Activated naive CD8-positive, alpha-beta T cell treated with anti-CD3 and anti-CD28 coated beads, Interleukin-2, amount 10 ng/mL, durations not matched to agents 7 days and 5 days (primary cell): ENCODE measurements at regions not wholly inside any gene's neighbourhood (a gene's known extent, or its start where the extent isn't known, plus 50 kb on each side); places are given as distances from the start of the nearest gene placed in this dataset.

ENCODE experiments used
- ATAC-seq: fragments of 150-1000 bp; cut with Tn5 transposase; one replicate; pipeline ENCODE4 v1.10.0; 2021; ENCODE audit warnings: low read depth, moderate library complexity
- POLR2A ChIA-PET: fragments of 350-600 bp; sonication (Branson Sonifier 250); formaldehyde crosslinking; loops from one replicate; lab custom pipeline; 2021; ENCODE audit warnings: antibody characterized with exemption; lab: Charles Lee
- DNase-seq: peaks from one replicate; pipeline ENCODE4 v3.0.0; 2021
- H3K27ac Mint-ChIP-seq: one replicate; pipeline ENCODE4 v1.8.0; 2022; ENCODE audit warnings: mild to moderate bottlenecking, mixed read lengths
- H3K27me3 Mint-ChIP-seq: one replicate; pipeline ENCODE4 v1.8.0; 2022; ENCODE audit warnings: mild to moderate bottlenecking, moderate library complexity, mixed read lengths
- H3K36me3 Mint-ChIP-seq: one replicate; pipeline ENCODE4 v1.8.0; 2021; ENCODE audit warnings: mild to moderate bottlenecking, mixed read lengths
- H3K4me1 Mint-ChIP-seq: one replicate; pipeline ENCODE4 v1.8.0; 2021; ENCODE audit warnings: mixed read lengths
- H3K4me3 Mint-ChIP-seq: one replicate; pipeline ENCODE4 v1.8.0; 2022; ENCODE audit warnings: mild to moderate bottlenecking, moderate library complexity, mixed read lengths
- H3K9me3 Mint-ChIP-seq: one replicate; pipeline ENCODE4 v1.8.0; 2021; ENCODE audit warnings: mixed read lengths

GRCh38 chr7:84492098-84493034 is 297.8 kb upstream of the SEMA3A start:
- Mint-ChIP-seq H3K4me3 (no peak overlapping the region), H3K27ac (no peak overlapping the region), H3K9me3 (no peaks in the 10 kb centered on the region), H3K27me3 (no peaks in the 10 kb centered on the region), H3K36me3 (no peaks in the 10 kb centered on the region), H3K4me1 (no peaks in the 10 kb centered on the region)
- DNase-seq, result no peak
- ATAC-seq, result no peak
- POLR2A ChIA-PET, result no interaction called here

DNA sequence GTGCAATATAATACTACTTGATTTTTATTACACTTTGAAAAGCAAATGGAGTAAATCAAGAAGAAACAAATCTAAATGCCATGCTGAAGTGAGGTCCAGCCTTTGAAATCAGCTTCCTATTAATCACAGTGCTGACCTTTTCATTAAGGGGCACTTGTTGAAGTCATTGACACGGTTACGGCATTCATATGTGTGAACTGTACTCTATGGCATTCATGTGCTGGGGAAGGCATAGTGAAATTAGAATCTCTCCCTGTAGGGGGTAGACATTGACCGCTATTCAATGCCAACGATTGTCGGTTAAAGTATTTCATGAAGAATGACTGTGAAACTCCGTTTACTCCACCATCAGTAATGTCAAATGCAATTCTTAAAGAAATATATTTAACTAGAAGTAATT is 296.1 kb upstream of the SEMA3A start:
- no peak overlapping the region for H3K27ac Mint-ChIP-seq
- POLR2A ChIA-PET, result no interaction called here
- no peaks in the 10 kb centered on the region for H3K9me3 Mint-ChIP-seq
- no peaks in the 10 kb centered on the region for H3K27me3 Mint-ChIP-seq
- H3K36me3 Mint-ChIP-seq, result no peaks in the 10 kb centered on the region
- no peaks in the 10 kb centered on the region for H3K4me1 Mint-ChIP-seq
- no peak overlapping the region for H3K4me3 Mint-ChIP-seq
- ATAC-seq (no peak), DNase-seq (no peak)

DNA sequence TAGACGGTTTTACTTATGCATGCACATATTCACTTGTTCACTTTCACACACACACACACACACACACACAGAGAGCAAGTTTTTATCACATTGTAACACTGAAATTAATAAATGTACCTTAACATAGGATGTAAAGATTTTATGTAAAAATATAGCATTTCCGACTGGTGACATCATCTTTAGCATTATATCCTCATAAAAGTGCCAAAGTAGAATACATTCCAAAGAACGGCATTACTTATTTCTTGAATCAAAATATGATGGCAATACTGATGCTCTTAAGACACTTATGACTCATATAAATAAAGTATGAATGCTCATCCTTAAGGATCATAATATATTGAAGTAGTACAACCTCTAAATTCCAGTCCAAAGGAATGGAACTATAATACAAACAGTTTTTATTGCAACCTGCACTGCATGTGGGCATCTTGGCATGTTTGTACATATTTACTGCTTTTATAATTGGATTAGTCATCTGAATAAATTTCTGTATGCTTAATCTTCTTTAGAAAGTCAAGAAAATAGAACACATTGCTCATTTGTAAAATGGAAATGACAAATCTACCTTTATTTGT is 290.0 kb upstream of the SEMA3A start:
- Mint-ChIP-seq H3K27ac (no peak overlapping the region), H3K27me3 (peaks cover 2% of the 10 kb centered on the region), H3K4me1 (no peaks in the 10 kb centered on the region), H3K9me3 (no peaks in the 10 kb centered on the region), H3K36me3 (no peaks in the 10 kb centered on the region), H3K4me3 (no peak overlapping the region)
- ATAC-seq, result no peak
- POLR2A ChIA-PET, result no interaction called here
- DNase-seq, result no peak

- POLR2A ChIA-PET, result no interaction called here
- H3K36me3 Mint-ChIP-seq, result no peaks in the 10 kb centered on the region
- H3K4me3 Mint-ChIP-seq, result no peak overlapping the region
These were observed 287.9 kb upstream of the SEMA3A start for GRCh38 chr7:84482476-84482875.

DNA sequence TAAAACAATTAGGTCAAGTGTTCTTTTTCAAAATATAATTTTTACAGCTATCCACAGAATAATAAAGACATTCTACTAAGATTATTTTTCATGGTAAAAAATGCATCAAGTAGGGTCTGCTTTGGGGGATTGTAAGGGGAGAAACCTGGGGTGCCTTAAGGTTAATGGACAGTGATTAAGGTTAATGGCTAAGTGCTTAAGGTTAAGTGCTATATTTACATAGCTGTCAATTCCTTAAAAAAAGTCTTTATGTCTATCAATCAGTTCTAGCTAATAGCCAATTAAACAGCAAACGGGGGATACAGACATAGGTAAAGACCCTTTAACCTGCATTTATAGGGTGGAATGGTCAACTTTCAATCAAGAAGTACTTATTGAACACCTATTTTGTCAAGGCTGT is 284.5 kb upstream of the SEMA3A start:
- H3K27me3 Mint-ChIP-seq, result peaks cover 2% of the 10 kb centered on the region
- POLR2A ChIA-PET, result no interaction called here
- no peak overlapping the region for H3K27ac Mint-ChIP-seq
- H3K36me3 Mint-ChIP-seq, result no peaks in the 10 kb centered on the region
- H3K4me1 Mint-ChIP-seq, result no peaks in the 10 kb centered on the region
- ATAC-seq (no peak), DNase-seq (no peak)
- H3K4me3 Mint-ChIP-seq, result no peak overlapping the region
- H3K9me3 Mint-ChIP-seq, result no peaks in the 10 kb centered on the region

More at GRCh38 chr7:84482476-84482875, 287.9 kb upstream of the SEMA3A start:
- peaks cover 2% of the 10 kb centered on the region for H3K27me3 Mint-ChIP-seq
- no peak for ATAC-seq
- no peaks in the 10 kb centered on the region for H3K9me3 Mint-ChIP-seq
- no peaks in the 10 kb centered on the region for H3K4me1 Mint-ChIP-seq
- no peak for DNase-seq
- H3K27ac Mint-ChIP-seq, result no peak overlapping the region

DNA sequence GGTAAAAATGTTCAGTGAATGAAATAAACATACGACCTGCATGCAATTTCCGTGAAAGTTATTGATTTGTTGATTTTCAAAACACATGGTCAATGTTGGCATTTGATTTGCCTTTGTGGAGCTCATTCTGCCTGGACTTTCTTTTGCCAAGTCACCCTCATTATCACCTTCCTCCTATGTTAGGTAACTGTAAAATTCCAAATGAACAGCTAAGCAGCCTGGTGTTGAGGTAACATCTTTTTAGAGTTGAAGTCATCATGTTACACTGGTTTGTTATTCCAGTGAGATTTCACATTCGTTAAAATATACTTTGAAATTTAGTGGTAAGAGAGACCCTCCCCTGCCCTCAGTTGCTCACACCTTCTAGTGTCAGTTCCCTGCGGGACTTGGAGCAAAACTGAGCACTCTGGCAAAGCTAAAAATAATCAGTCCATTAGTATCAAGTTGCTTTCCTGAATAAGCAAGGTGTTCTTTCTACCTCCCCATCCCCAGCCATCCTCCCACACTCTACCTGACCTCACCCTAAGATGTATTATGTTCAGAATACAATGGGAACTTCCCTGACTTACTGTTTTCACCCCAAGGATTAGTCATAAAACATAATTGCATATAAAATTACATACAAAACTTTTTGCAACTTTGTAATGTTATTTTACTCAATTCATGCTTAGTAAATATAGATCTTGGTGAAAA is 283.3 kb upstream of the SEMA3A start:
- Mint-ChIP-seq H3K4me1 (no peaks in the 10 kb centered on the region), H3K27ac (no peak overlapping the region), H3K4me3 (no peak overlapping the region), H3K9me3 (no peaks in the 10 kb centered on the region), H3K27me3 (peaks cover 2% of the 10 kb centered on the region), H3K36me3 (no peaks in the 10 kb centered on the region)
- POLR2A ChIA-PET, result no interaction called here
- DNase-seq (no peak), ATAC-seq (no peak)

DNA sequence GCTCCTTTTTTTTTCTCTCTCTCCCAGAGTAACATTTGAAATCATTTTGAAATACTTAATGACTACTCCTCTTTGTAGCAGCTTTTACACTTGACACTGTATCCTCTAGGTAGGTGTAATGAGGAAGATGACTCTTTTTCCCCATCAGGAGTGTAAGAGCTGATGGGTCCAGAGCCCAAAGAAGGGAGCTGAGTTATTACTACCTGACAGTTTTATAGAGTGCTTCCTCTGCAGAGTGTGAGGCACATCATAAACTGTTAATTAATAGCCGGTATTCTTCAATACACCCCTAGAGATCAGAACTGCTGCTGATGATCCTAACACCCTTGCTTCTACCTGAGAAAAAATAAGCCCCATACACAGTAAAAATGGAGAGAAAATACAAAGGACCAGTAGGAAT is 279.8 kb upstream of the SEMA3A start:
- H3K36me3 Mint-ChIP-seq, result no peaks in the 10 kb centered on the region

DNA sequence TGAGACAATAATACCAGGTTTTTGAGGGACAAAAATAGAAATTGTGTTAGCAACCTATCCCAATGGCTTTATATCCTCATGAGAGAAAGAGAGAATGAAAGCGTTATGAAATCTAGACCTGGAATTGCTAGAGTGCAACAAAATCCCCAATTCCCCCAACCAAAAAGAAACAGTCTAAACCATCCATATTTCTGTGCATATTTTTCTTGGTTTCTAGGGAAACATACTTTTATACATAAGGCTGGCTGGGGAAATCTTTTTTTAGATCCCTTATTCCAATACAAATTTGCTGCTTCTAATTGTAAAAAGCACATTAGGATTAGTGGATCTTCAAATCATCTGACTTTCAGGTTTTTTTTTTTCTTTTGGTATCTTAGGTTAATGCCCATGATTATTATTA is 277.0 kb upstream of the SEMA3A start:
- Mint-ChIP-seq H3K4me3 (no peak overlapping the region), H3K36me3 (no peaks in the 10 kb centered on the region), H3K27ac (no peak overlapping the region), H3K27me3 (no peaks in the 10 kb centered on the region), H3K4me1 (no peaks in the 10 kb centered on the region), H3K9me3 (no peaks in the 10 kb centered on the region)
- ATAC-seq, result no peak
- POLR2A ChIA-PET, result no interaction called here
- DNase-seq, result no peak

More for the DNA sequence above, 279.8 kb upstream of the SEMA3A start:
- ATAC-seq (no peak), DNase-seq (no peak)
- Mint-ChIP-seq H3K4me3 (no peak overlapping the region), H3K4me1 (no peaks in the 10 kb centered on the region), H3K9me3 (no peaks in the 10 kb centered on the region), H3K27me3 (no peaks in the 10 kb centered on the region), H3K27ac (no peak overlapping the region)
- POLR2A ChIA-PET, result no interaction called here

- no peaks in the 10 kb centered on the region for H3K4me1 Mint-ChIP-seq
- no peaks in the 10 kb centered on the region for H3K36me3 Mint-ChIP-seq
- no peak overlapping the region for H3K27ac Mint-ChIP-seq
- ATAC-seq, result no peak
- POLR2A ChIA-PET, result no interaction called here
- H3K9me3 Mint-ChIP-seq, result no peaks in the 10 kb centered on the region
- H3K27me3 Mint-ChIP-seq, result no peaks in the 10 kb centered on the region
- H3K4me3 Mint-ChIP-seq, result no peak overlapping the region
- no peak for DNase-seq
These were observed 274.4 kb upstream of the SEMA3A start for GRCh38 chr7:84469034-84469433.

DNA sequence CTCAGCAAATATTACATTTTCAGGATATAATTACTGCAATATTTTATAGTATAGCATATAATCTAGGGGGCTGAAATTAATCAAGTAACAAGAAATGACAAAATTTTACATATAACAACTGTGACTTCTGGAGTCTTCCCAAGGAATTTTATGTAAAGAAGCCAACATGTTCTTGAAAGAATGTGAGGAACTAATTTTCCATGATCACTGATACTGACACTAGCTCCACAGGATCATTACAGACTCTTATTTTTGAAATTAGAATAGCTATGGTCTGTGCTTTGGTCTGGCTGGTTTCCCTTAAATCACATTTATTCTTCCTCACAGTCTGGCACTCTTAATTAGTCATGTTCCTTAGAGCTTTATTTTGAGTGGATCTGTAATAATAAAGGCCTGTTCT is 267.7 kb upstream of the SEMA3A start:
- Mint-ChIP-seq H3K9me3 (no peaks in the 10 kb centered on the region), H3K27ac (no peak overlapping the region), H3K27me3 (peaks cover 2% of the 10 kb centered on the region), H3K36me3 (no peaks in the 10 kb centered on the region), H3K4me3 (no peak overlapping the region), H3K4me1 (no peaks in the 10 kb centered on the region)
- no peak for DNase-seq
- POLR2A ChIA-PET, result no interaction called here
- no peak for ATAC-seq

DNA sequence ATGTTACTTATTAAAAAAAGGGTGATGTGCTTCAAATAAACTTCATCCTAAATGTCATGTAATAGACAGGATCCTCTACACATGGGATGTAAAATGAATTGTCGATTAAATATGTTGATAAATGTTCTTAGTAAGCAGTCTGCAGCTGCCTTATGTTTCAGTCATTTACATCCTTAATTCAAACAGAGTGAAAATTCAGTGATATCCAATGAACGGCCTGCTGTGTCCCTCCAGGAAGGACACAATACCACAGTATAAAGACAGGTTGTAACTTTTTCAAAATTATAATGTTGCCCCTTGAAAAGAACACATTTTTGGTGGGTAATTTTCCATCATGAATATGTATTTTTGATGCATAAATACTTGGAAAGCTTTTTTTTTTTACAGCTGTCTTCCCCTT is 266.5 kb upstream of the SEMA3A start:
- ATAC-seq, result no peak
- Mint-ChIP-seq H3K4me3 (no peak overlapping the region), H3K36me3 (no peaks in the 10 kb centered on the region), H3K27me3 (peaks cover 2% of the 10 kb centered on the region), H3K4me1 (no peaks in the 10 kb centered on the region), H3K27ac (no peak overlapping the region), H3K9me3 (no peaks in the 10 kb centered on the region)
- POLR2A ChIA-PET, result no interaction called here
- no peak for DNase-seq

GRCh38 chr7:84455788-84456187 is 261.2 kb upstream of the SEMA3A start:
- ATAC-seq (no peak), DNase-seq (no peak)
- Mint-ChIP-seq H3K27me3 (peaks cover 2% of the 10 kb centered on the region), H3K4me1 (no peaks in the 10 kb centered on the region), H3K9me3 (no peaks in the 10 kb centered on the region), H3K27ac (no peak overlapping the region), H3K36me3 (no peaks in the 10 kb centered on the region), H3K4me3 (no peak overlapping the region)
- POLR2A ChIA-PET, result no interaction called here

DNA sequence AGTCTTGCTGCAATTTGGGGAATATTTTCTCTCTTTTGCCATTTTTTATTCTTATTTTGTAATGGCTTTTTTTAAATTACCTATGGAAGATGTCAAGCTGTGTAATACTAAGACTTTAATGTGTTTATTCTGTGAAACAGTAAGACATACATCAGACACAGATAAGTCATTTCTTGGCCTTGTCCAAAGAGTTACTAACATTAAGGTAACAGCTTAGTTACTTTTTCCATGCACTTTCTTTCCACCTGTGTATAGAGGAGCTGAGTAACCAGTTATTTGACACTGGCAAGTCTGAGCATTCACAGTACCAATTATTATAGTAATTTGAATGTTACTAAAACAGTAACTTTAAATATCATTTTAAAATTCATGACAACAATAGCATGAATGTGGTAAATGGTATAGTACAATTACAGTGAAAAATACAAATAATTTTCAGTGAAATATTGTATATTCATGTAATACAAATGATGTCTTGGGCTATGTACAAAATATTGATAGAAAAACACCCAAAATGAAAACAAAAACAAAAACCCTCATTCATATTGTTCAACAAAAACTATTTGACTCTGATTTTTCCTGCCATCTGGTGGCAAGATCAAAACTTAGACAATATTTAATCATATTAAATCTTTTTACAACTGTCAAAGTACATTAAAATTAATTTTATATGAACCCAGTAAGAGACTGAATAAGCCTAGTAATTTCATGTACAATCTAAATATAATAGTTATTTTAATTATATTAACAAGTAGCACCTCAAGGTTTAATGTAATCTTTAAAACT is 259.8 kb upstream of the SEMA3A start:
- H3K27me3 Mint-ChIP-seq, result peaks cover 2% of the 10 kb centered on the region
- ATAC-seq (no peak), DNase-seq (no peak)
- no peak overlapping the region for H3K4me3 Mint-ChIP-seq
- H3K36me3 Mint-ChIP-seq, result no peaks in the 10 kb centered on the region
- no peak overlapping the region for H3K27ac Mint-ChIP-seq
- POLR2A ChIA-PET, result no interaction called here
- H3K9me3 Mint-ChIP-seq, result no peaks in the 10 kb centered on the region
- H3K4me1 Mint-ChIP-seq, result no peaks in the 10 kb centered on the region
